GM23338 (cell line): ENCODE measurements at regions not wholly inside any gene's neighbourhood (a gene's known extent, or its start where the extent isn't known, plus 50 kb on each side); places are given as distances from the start of the nearest gene placed in this dataset.

Experiments used
- ATAC-seq: fragments of 200-7000 bp; cut with Tn5 transposase; 3 replicates; pipeline ENCODE4 v1.9.1; 2020
- DNase-seq: peaks from one replicate; pipeline ENCODE4 v3.0.0-alpha.2; 2015; ENCODE audit warnings: low spot score
- H2AFZ ChIP-seq: fragments of 200-600 bp; sonication (generic); 2 replicates; pipeline ENCODE4 v1.8.0; 2016; ENCODE audit warnings: antibody characterized with exemption, mild to moderate bottlenecking, moderate library complexity
- H3F3A ChIP-seq: fragments of 200-600 bp; sonication (generic); replicated peaks from 2 replicates; pipeline ENCODE4 v1.8.0; 2017; ENCODE audit warnings: antibody characterized with exemption, mixed run types, low read depth
- H3K27ac ChIP-seq: fragments of 200-600 bp; sonication (generic); 2 replicates; pipeline ENCODE4 v1.6.1; 2016; ENCODE audit warnings: low read depth
- H3K27me3 ChIP-seq: fragments of 200-600 bp; sonication (generic); 2 replicates; pipeline ENCODE4 v1.8.0; 2016; ENCODE audit warnings: mild to moderate bottlenecking, mixed run types, moderate library complexity; ENCODE audit not compliant: insufficient read depth
- H3K36me3 ChIP-seq: fragments of 200-600 bp; sonication (generic); 2 replicates; pipeline ENCODE4 v1.8.0; 2016; ENCODE audit warnings: mild to moderate bottlenecking; ENCODE audit not compliant: insufficient read depth
- H3K4me1 ChIP-seq: fragments of 200-600 bp; sonication (generic); 2 replicates; pipeline ENCODE4 v1.8.0; 2016; ENCODE audit warnings: mild to moderate bottlenecking, moderate library complexity; ENCODE audit not compliant: insufficient read depth
- H3K4me2 ChIP-seq: fragments of 200-600 bp; sonication (generic); 2 replicates; pipeline ENCODE4 v1.7.1; 2017; ENCODE audit warnings: mixed run types
- H3K4me3 ChIP-seq: fragments of 200-600 bp; sonication (generic); 2 replicates; pipeline ENCODE4 v1.6.1; 2016; ENCODE audit warnings: mixed run types
- H3K79me2 ChIP-seq: fragments of 200-600 bp; sonication (generic); replicated peaks from 2 replicates; pipeline ENCODE4 v1.8.0; 2017; ENCODE audit warnings: mild to moderate bottlenecking; ENCODE audit not compliant: insufficient read depth
- H3K9me2 ChIP-seq: fragments of 200-600 bp; sonication (generic); 2 replicates; pipeline ENCODE4 v1.8.0; 2017; ENCODE audit not compliant: insufficient read depth
- H4K20me1 ChIP-seq: fragments of 200-600 bp; sonication (generic); replicated peaks from 2 replicates; pipeline ENCODE4 v1.8.0; 2017; ENCODE audit warnings: mild to moderate bottlenecking; ENCODE audit not compliant: insufficient read depth
- H3K27ac Mint-ChIP-seq: 2 replicates; pipeline ENCODE4 v1.8.0; 2020; ENCODE audit warnings: inconsistent platforms, mild to moderate bottlenecking, moderate library complexity, mixed read lengths
- H3K27me3 Mint-ChIP-seq: 3 replicates; pipeline ENCODE4 v1.8.0; 2022; ENCODE audit warnings: low read depth, mild to moderate bottlenecking, moderate library complexity, mixed read lengths, inconsistent platforms; ENCODE audit not compliant: insufficient read depth, poor library complexity
- H3K36me3 Mint-ChIP-seq: 3 replicates; pipeline ENCODE4 v1.8.0; 2021; ENCODE audit warnings: low read depth, mild to moderate bottlenecking, inconsistent platforms, moderate library complexity, mixed read lengths
- H3K4me1 Mint-ChIP-seq: 3 replicates; pipeline ENCODE4 v1.8.0; 2020; ENCODE audit warnings: mild to moderate bottlenecking, inconsistent platforms, mixed read lengths
- H3K4me3 Mint-ChIP-seq: 3 replicates; pipeline ENCODE4 v1.8.0; 2021; ENCODE audit warnings: moderate library complexity, mild to moderate bottlenecking, inconsistent platforms, mixed read lengths
- H3K9me3 Mint-ChIP-seq: 3 replicates; pipeline ENCODE4 v1.8.0; 2020; ENCODE audit warnings: moderate library complexity, mild to moderate bottlenecking, inconsistent platforms, mixed read lengths
- CREB1 ChIP-seq: fragments of 250-450 bp; sonication (Bioruptor Pico); IDR thresholded peaks from 2 replicates; pipeline ENCODE4 v1.5.0; 2020; ENCODE audit warnings: low read depth, mild to moderate bottlenecking, moderate library complexity
- CTCF ChIP-seq, 2 experiments: fragments of 200-600 bp in 1 of 2; sonication (generic) in 1 of 2; conservative IDR thresholded peaks; 2 replicates each; pipeline versions ENCODE4 v1.5.1 to v1.6.1; 2016 to 2017; ENCODE audit warnings: antibody characterized with exemption in 2 of 2, low read depth in 2 of 2, mild to moderate bottlenecking in 2 of 2, moderate library complexity in 1 of 2
- ETS1 ChIP-seq: IDR thresholded peaks from 2 replicates; pipeline ENCODE4 v1.6.1; 2016; ENCODE audit warnings: antibody characterized with exemption
- EZH2 ChIP-seq: fragments of 200-600 bp; sonication (generic); IDR thresholded peaks from one replicate; pipeline ENCODE4 v1.8.0; 2017; ENCODE audit warnings: antibody characterized with exemption, mild to moderate bottlenecking, low read depth; ENCODE audit not compliant: unreplicated experiment
- EZH2phosphoT487 ChIP-seq: fragments of 200-600 bp; sonication (generic); IDR thresholded peaks from one replicate; pipeline ENCODE4 v1.8.1; 2018; ENCODE audit warnings: antibody characterized with exemption; ENCODE audit not compliant: unreplicated experiment
- JUNB ChIP-seq: IDR thresholded peaks from one replicate; pipeline ENCODE4 v1.6.1; 2016; ENCODE audit warnings: antibody characterized with exemption; ENCODE audit not compliant: unreplicated experiment
- NANOG ChIP-seq: IDR thresholded peaks from 2 replicates; pipeline ENCODE4 v1.6.1; 2016; ENCODE audit warnings: antibody characterized with exemption, borderline replicate concordance
- POLR2AphosphoS5 ChIP-seq: IDR thresholded peaks from 2 replicates; pipeline ENCODE4 v1.6.1; 2016; ENCODE audit warnings: antibody characterized with exemption, low read depth
- REST ChIP-seq: IDR thresholded peaks from one replicate; pipeline ENCODE4 v1.6.1; 2018; ENCODE audit warnings: antibody characterized with exemption; ENCODE audit not compliant: unreplicated experiment
- STAT1 ChIP-seq: IDR thresholded peaks from one replicate; pipeline ENCODE4 v1.6.1; 2016; ENCODE audit warnings: antibody characterized with exemption; ENCODE audit not compliant: unreplicated experiment
- ZNF114 ChIP-seq: fragments of 250-450 bp; sonication (Bioruptor Pico); IDR thresholded peaks from 2 replicates; pipeline ENCODE4 v1.5.0; 2020; ENCODE audit warnings: mild to moderate bottlenecking, moderate library complexity
- ZNF331 ChIP-seq: fragments of 250-450 bp; sonication (Bioruptor Pico); IDR thresholded peaks from 2 replicates; pipeline ENCODE4 v1.5.0; 2020; ENCODE audit warnings: low read depth, mild to moderate bottlenecking, moderate library complexity
- TF ChIP-seq, protein P1 (sequence below): fragments of 250-450 bp; sonication (Bioruptor Pico); IDR thresholded peaks from 2 replicates; pipeline ENCODE4 v1.5.0; 2020; ENCODE audit warnings: mild to moderate bottlenecking, moderate library complexity

DNA sequence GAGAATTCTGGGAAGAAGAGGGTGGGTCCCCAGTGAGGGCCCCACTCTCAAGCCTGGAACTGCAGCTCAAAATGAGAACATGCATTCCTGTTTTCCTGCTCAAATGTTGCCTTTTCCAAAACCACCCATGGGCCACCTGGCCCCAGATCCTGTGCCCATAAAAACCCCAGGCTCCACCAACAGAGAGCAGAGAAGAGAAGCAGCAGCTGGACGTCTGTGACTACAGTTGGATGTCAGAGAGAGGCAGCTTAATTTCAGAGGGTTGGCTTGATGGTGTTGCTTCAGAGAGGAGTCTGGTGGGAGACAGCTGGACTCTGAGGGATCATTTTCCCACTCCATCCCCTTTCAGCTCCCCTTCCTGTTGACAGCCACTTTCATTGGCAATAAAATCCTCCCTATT, 256.4 kb downstream of the FZD1 start:
- H3K27me3 ChIP-seq: no peaks in the 10 kb centered on the region
- H3K4me3 Mint-ChIP-seq: no peak overlapping the region
- no peak for ATAC-seq
- no peaks in the 10 kb centered on the region for H3K4me1 ChIP-seq
- TF ChIP-seq ZNF114 (CRISPR knock-in tag) (no peak), POLR2AphosphoS5 (no peak), EZH2 (no peak), STAT1 (no peak), NANOG (no peak), CREB1 (CRISPR knock-in tag) (no peak), CTCF (conservative IDR thresholded peaks at IDR 0.05; ENCODE audit: low read depth in 2 of 2) (no peak), ETS1 (no peak), ZNF331 (CRISPR knock-in tag) (no peak), EZH2phosphoT487 (no peak), JUNB (no peak), REST (no peak)
- TF ChIP-seq, protein P1, sequence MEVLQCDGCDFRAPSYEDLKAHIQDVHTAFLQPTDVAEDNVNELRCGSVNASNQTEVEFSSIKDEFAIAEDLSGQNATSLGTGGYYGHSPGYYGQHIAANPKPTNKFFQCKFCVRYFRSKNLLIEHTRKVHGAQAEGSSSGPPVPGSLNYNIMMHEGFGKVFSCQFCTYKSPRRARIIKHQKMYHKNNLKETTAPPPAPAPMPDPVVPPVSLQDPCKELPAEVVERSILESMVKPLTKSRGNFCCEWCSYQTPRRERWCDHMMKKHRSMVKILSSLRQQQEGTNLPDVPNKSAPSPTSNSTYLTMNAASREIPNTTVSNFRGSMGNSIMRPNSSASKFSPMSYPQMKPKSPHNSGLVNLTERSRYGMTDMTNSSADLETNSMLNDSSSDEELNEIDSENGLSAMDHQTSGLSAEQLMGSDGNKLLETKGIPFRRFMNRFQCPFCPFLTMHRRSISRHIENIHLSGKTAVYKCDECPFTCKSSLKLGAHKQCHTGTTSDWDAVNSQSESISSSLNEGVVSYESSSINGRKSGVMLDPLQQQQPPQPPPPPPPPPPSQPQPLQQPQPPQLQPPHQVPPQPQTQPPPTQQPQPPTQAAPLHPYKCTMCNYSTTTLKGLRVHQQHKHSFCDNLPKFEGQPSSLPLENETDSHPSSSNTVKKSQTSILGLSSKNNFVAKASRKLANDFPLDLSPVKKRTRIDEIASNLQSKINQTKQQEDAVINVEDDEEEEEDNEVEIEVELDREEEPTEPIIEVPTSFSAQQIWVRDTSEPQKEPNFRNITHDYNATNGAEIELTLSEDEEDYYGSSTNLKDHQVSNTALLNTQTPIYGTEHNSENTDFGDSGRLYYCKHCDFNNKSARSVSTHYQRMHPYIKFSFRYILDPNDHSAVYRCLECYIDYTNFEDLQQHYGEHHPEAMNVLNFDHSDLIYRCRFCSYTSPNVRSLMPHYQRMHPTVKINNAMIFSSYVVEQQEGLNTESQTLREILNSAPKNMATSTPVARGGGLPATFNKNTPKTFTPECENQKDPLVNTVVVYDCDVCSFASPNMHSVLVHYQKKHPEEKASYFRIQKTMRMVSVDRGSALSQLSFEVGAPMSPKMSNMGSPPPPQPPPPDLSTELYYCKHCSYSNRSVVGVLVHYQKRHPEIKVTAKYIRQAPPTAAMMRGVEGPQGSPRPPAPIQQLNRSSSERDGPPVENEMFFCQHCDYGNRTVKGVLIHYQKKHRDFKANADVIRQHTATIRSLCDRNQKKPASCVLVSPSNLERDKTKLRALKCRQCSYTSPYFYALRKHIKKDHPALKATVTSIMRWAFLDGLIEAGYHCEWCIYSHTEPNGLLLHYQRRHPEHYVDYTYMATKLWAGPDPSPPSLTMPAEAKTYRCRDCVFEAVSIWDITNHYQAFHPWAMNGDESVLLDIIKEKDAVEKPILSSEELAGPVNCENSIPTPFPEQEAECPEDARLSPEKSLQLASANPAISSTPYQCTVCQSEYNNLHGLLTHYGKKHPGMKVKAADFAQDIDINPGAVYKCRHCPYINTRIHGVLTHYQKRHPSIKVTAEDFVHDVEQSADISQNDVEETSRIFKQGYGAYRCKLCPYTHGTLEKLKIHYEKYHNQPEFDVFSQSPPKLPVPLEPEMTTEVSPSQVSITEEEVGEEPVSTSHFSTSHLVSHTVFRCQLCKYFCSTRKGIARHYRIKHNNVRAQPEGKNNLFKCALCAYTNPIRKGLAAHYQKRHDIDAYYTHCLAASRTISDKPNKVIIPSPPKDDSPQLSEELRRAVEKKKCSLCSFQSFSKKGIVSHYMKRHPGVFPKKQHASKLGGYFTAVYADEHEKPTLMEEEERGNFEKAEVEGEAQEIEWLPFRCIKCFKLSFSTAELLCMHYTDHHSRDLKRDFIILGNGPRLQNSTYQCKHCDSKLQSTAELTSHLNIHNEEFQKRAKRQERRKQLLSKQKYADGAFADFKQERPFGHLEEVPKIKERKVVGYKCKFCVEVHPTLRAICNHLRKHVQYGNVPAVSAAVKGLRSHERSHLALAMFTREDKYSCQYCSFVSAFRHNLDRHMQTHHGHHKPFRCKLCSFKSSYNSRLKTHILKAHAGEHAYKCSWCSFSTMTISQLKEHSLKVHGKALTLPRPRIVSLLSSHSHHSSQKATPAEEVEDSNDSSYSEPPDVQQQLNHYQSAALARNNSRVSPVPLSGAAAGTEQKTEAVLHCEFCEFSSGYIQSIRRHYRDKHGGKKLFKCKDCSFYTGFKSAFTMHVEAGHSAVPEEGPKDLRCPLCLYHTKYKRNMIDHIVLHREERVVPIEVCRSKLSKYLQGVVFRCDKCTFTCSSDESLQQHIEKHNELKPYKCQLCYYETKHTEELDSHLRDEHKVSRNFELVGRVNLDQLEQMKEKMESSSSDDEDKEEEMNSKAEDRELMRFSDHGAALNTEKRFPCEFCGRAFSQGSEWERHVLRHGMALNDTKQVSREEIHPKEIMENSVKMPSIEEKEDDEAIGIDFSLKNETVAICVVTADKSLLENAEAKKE (CRISPR knock-in tag): no peak
- H3K36me3 ChIP-seq: no peaks in the 10 kb centered on the region
- H3F3A ChIP-seq: no peaks in the 10 kb centered on the region
- no peaks in the 10 kb centered on the region; the same call in 1 of the 2 replicates for H3K9me2 ChIP-seq
- no peaks in the 10 kb centered on the region for H3K27me3 Mint-ChIP-seq
- no peaks in the 10 kb centered on the region for H3K36me3 Mint-ChIP-seq
- H3K4me1 Mint-ChIP-seq: 0 out of 3 replicates have a peak, but pooled peaks cover 3% of the 10 kb centered on the region
- no peaks in the 10 kb centered on the region for H4K20me1 ChIP-seq
- no peak overlapping the region for H3K4me3 ChIP-seq
- no peaks in the 10 kb centered on the region; the same call in 2 of the 3 replicates for H3K9me3 Mint-ChIP-seq
- no peak overlapping the region for H3K4me2 ChIP-seq
- DNase-seq: no peak
- H3K79me2 ChIP-seq: no peaks in the 10 kb centered on the region
- H3K27ac Mint-ChIP-seq: no peak overlapping the region
- no peak overlapping the region for H2AFZ ChIP-seq
- H3K27ac ChIP-seq: no peak overlapping the region
